ENCODE measurements at regions not wholly inside any gene's neighbourhood (a gene's known extent, or its start where the extent isn't known, plus 50 kb on each side); places are given as distances from the start of the nearest gene placed in this dataset.

DNA sequence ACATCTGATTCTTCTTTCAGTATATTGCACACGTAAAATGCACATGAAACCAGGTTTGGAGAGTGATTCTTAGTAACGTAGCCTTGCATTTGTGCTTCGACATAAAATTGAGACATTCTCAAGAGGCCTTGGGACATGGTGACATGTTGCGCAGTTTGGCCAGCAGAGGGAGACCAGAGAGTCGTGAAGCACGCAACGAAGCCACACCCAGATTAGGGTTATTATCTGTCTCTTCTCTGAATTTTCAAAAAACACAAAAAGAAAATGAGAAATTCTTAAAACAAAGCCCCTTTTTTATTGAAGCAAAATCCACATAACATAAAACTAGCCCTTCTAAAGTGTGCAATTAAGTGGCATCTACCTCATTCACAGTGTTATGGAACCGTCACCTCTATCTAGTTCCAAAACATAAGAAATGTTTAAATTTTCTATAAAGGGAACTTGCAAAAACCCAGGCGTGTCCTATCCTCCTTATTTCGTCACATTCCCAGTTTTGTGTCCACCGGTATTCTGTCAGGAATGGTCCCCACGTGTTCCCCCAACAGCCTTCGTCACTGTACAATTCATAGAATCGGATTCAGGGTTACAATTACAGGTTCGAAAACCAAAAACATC, 108.8 kb upstream of the ATF7IP start:
- peak; percentile 84 for DNase-seq (ENCODE audit: low read depth)

DNA sequence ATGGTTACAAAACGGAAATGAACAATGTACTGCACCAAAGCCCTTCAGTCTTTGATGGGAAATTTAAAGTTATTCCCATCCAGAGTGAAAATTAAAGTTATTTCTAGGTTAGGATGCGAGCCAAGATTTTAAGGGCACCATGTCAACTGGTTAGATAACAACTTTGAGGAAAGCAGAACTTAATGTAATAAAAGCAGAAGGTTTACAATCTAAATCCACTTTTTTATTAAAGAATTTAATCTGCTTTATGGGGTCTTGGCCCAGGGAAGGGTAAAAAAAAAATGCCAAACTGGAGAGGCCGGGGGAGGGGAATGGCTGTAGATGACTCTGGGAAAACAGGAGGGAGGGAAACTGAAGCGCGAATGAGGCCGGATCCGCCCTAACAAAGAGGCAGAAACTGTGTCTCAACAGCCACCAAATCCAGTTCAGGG, 108.2 kb upstream of the ATF7IP start:
- no peak for DNase-seq (ENCODE audit: low read depth)

DNA sequence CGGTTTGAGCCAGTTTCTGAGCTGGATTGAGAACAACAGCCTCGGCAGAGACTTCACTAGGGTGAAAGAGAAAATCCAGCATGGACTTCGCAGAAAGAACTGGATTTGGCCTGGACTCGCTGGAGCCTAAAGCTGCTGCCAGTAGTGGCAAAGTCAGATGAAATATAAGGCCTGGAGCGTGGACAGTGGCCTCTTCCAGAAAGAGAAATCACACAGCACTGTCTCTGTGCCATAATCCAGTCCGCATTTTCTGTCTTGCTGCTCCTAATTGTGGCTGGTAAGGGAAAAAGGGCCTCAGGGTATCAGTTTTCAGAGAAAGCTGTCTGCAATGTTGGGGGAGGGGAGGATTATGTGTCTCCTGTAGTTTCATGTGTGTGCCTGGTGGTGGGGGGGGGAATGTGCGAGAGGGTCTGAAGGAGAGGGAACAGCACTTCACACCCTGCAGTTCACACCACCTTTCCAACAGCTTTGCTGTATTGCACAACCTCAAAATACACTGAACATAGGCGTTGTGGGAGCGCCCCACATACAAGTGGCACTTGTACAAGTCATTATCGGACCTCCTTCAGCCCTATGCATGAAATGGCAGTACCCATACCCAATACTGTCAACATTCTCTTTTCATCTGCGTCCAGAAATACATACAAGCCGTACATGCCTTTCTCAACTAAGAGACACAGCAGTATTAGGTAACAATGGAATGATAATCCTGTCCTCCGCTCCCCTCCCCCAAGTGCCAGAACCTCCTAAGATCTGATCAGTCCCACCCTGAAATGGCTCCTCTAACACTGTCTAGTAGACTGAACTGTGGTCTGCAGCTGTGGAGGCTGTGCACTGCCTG, 107.5 kb upstream of the ATF7IP start:
- peak; percentile 99 for DNase-seq (ENCODE audit: low read depth)

DNA sequence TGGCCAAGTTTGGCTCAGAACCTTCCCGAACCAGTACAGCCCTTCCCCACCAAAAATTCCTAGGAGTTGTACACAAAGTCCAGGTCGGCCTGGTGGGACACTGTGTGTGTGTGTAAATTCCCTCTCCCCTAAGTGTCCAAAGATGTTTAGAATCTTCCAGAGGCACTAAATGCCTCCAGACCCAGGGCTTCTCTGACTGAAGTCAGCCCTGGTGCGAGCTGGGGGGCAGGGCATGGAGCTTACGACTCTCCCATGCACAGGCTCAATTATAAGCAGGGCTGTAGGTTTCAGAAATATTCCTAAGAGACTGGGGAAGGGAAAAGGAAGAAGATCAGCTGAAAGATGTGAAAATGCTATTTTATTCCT, 106.9 kb upstream of the ATF7IP start:
- no peak for DNase-seq (ENCODE audit: low read depth)

GRCh38 chr12:14259481-14260010, 105.9 kb upstream of the ATF7IP start:
- DNase-seq (ENCODE audit: low read depth): no peak

DNA sequence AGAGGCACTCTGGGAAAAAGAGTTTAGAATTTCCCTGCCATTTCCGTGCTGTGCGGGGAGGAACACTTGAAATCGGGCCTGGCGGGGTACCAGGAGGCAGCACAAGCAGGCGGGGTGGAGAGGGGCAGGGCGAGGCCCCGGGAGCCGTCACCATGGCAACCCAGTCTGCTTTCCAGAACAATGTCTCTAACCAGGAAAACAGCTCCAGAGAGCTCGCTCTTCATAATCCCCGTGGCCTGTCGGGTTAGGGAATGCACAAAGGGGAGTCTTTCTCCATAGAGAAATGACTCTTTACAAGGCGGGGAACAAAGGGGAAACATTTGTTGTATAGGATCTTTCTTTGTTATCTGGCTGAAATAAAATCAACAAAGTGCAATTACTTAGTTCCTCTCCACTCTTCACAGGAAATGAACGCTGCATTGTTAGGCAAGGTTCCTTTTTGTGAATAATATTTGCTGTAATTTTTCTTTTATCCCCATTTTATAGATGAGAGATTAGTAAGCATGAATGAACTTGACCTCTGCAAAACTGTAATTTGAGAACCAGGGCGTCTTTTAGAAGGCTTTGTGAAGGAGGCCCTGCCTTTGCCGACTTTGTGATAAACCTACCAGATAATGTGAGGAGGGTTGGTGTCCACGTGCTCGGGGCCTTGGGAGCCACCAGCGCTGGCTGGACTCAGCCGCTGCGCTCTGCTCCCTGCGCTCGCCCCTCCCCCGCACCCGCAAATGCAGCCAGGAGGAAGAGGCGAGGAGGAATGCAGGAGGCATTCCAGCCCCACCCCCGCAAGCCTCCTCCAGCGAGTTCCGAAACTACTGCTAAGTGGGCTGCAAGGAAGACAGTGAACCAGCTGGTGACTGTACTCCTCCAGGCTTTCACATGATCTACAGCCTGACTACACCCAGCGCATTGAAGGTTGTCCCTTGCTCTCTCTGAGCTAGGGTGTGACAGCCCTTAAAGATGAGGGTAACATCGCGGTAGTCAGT, 105.2 kb upstream of the ATF7IP start:
- peak; percentile 92 for DNase-seq (ENCODE audit: low read depth)

- no peak for DNase-seq (ENCODE audit: low read depth)
Measured at GRCh38 chr12:14261096-14261495, 104.4 kb upstream of the ATF7IP start.

- no peak for DNase-seq (ENCODE audit: low read depth)
Measured at GRCh38 chr12:14261861-14262260, 103.6 kb upstream of the ATF7IP start.

- DNase-seq (ENCODE audit: low read depth): no peak
Measured at GRCh38 chr12:14262771-14263511, 102.5 kb upstream of the ATF7IP start.

- DNase-seq (ENCODE audit: low read depth): no peak
Measured at GRCh38 chr12:14263742-14264141, 101.7 kb upstream of the ATF7IP start.

DNA sequence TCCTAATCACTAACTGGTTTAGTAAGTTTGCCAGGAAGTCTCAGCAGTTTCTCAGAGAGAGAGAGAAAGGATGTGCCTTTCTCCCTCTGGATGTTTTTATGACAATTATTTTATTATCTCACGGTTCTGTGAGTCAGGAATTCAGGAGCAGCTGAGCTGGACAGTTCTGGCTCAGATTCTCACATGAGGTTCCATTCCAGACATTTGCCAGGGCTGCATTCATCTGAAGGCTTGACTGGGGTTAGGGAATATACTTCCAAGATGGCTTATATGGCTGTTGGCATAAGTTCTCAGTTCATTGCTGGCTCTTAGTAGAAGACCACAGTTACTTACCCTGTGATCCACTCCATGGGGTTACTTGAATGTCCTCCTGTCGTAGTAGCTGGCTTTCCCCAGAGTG, 101.2 kb upstream of the ATF7IP start:
- peak; percentile 6 for DNase-seq (ENCODE audit: low read depth)

GRCh38 chr12:14264778-14265177, 100.7 kb upstream of the ATF7IP start:
- peak; percentile 50 for DNase-seq (ENCODE audit: low read depth)

GRCh38 chr12:14268120-14268515, 97.4 kb upstream of the ATF7IP start:
- no peak for DNase-seq (ENCODE audit: low read depth)

GRCh38 chr12:14270392-14270791, 95.1 kb upstream of the ATF7IP start:
- DNase-seq (ENCODE audit: low read depth): no peak

GRCh38 chr12:14272956-14273912, 92.2 kb upstream of the ATF7IP start:
- DNase-seq (ENCODE audit: low read depth): peak; percentile 17

- no peak for DNase-seq (ENCODE audit: low read depth)
Measured at GRCh38 chr12:14273913-14274311, 91.6 kb upstream of the ATF7IP start.

GRCh38 chr12:14275111-14275510, 90.4 kb upstream of the ATF7IP start:
- DNase-seq (ENCODE audit: low read depth): no peak

- no peak for DNase-seq (ENCODE audit: low read depth)
Measured at GRCh38 chr12:14275886-14276285, 89.6 kb upstream of the ATF7IP start.

- DNase-seq (ENCODE audit: low read depth): no peak
Measured at GRCh38 chr12:14278294-14278953, 87.1 kb upstream of the ATF7IP start.

DNA sequence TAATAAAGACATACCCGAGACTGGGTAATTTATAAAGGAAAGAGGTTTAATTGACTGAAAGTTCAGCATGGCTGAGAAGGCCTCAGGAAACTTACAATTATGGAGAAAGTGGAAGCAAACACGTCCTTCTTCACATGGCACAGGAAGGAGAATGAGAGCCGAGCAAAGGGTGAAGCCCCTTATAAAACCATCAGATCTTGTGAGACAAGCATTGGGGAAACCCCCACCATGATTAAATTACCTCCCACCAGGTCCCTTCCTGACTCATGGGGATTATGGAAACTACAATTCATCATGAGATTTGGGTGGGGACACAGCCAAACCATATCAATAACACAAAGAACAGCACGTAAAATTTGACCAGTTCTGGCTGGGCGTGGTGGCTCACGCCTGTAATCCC, 85.6 kb upstream of the ATF7IP start:
- no peak for DNase-seq (ENCODE audit: low read depth)

Data from fibroblast of gingiva (primary cell).